Right lobe of liver (tissue), 4 donors: ENCODE measurements at regions not wholly inside any gene's neighbourhood (a gene's known extent, or its start where the extent isn't known, plus 50 kb on each side); places are given as distances from the start of the nearest gene placed in this dataset.

Experiments used
- CTCF ChIP-seq, 4 donors: fragments of 200-600 bp in 3 of 4; fragments of 450-650 bp in 1 of 4; IDR thresholded peaks; one replicate each; pipeline versions ENCODE4 v1.5.1 to v1.8.0; 2016 to 2022; ENCODE audit warnings: antibody characterized with exemption in 4 of 4, mild to moderate bottlenecking in 2 of 4
- POLR2A ChIP-seq: fragments of 450-650 bp; IDR thresholded peaks from one replicate; pipeline ENCODE4 v1.6.1; 2017; ENCODE audit warnings: antibody characterized with exemption, mild to moderate bottlenecking
- donor health status: DM: no; HTN: no; CAD: no.
- donor health status: DM: no; HTN: no; CAD: no.
- donor health status: DM: no; HTN: yes; CAD: no.

GRCh38 chr11:119907122-119907851 lies 178.3 kb upstream of the NECTIN1 start:
- TF ChIP-seq CTCF (IDR thresholded peaks at IDR 0.05), result no peak
- TF ChIP-seq POLR2A, result no peak
